Keratinocyte (primary cell): ENCODE measurements at regions not wholly inside any gene's neighbourhood (a gene's known extent, or its start where the extent isn't known, plus 50 kb on each side); places are given as distances from the start of the nearest gene placed in this dataset.

Source experiments
- DNase-seq: peaks from one replicate; pipeline ENCODE4 v3.0.0-alpha.2; 2011; ENCODE audit warnings: low read depth, missing footprints, low spot score
- FAIRE-seq: peaks from 2 replicates; lab custom pipeline; 2011; peaks lifted over from hg19 to GRCh38; lab: Jason Lieb, UNC
- H2AFZ ChIP-seq: 2 replicates; pipeline ENCODE4 v1.6.0; 2012; ENCODE audit warnings: low read length, control low read depth, inconsistent platforms; ENCODE audit not compliant: control insufficient read depth
- H3K27ac ChIP-seq: 2 replicates; pipeline ENCODE4 v1.5.1; 2011; ENCODE audit warnings: low read length; ENCODE audit not compliant: control insufficient read depth, insufficient read depth
- H3K27me3 ChIP-seq: 3 replicates; pipeline ENCODE4 v1.6.0; 2011; ENCODE audit warnings: low read length; ENCODE audit not compliant: control insufficient read depth, insufficient read depth; ENCODE audit errors: extremely low read depth
- H3K36me3 ChIP-seq, 2 experiments: 2 replicates in 1 of 2; 3 replicates in 1 of 2; pipeline ENCODE4 v1.5.1; 2011; ENCODE audit warnings: low read length in 2 of 2, mild to moderate bottlenecking in 1 of 2; ENCODE audit not compliant: control insufficient read depth in 2 of 2, insufficient read depth in 2 of 2; ENCODE audit errors: extremely low read depth in 1 of 2
- H3K4me1 ChIP-seq: 3 replicates; pipeline ENCODE4 v1.5.1; 2011; ENCODE audit warnings: low read length; ENCODE audit not compliant: control insufficient read depth, insufficient read depth; ENCODE audit errors: extremely low read depth
- H3K4me2 ChIP-seq: 3 replicates; pipeline ENCODE4 v1.6.0; 2011; ENCODE audit warnings: low read depth, low read length; ENCODE audit not compliant: control insufficient read depth, insufficient read depth; ENCODE audit errors: extremely low read depth
- H3K4me3 ChIP-seq, 3 experiments: fragments of 200-600 bp in 1 of 3; sonication (generic) in 1 of 3; 2 replicates in 2 of 3; 3 replicates in 1 of 3; pipeline ENCODE4 v1.5.1; 2011 to 2016; ENCODE audit warnings: low read length in 3 of 3, mild to moderate bottlenecking in 3 of 3, control low read depth in 2 of 3, inconsistent platforms in 1 of 3, low read depth in 1 of 3, mixed read lengths in 1 of 3, mixed run types in 1 of 3, moderate library complexity in 1 of 3; ENCODE audit not compliant: control insufficient read depth in 2 of 3, insufficient read depth in 2 of 3; ENCODE audit errors: extremely low read depth in 1 of 3
- H3K79me2 ChIP-seq: 2 replicates; pipeline ENCODE4 v1.6.0; 2012; ENCODE audit warnings: low read length; ENCODE audit not compliant: control insufficient read depth, insufficient read depth
- H3K9ac ChIP-seq: 3 replicates; pipeline ENCODE4 v1.6.0; 2011; ENCODE audit warnings: low read length; ENCODE audit not compliant: control insufficient read depth, insufficient read depth; ENCODE audit errors: extremely low read depth
- H3K9me1 ChIP-seq: 3 replicates; pipeline ENCODE4 v1.6.0; 2011; ENCODE audit warnings: low read length; ENCODE audit not compliant: control insufficient read depth, insufficient read depth; ENCODE audit errors: extremely low read depth
- H3K9me3 ChIP-seq: 2 replicates; pipeline ENCODE4 v1.5.1; 2012; ENCODE audit warnings: low read depth, low read length; ENCODE audit not compliant: control insufficient read depth
- H4K20me1 ChIP-seq: 3 replicates; pipeline ENCODE4 v1.6.0; 2011; ENCODE audit warnings: low read length; ENCODE audit not compliant: control insufficient read depth, insufficient read depth; ENCODE audit errors: extremely low read depth
- EZH2 ChIP-seq: IDR thresholded peaks from one replicate; pipeline ENCODE4 v1.6.1; 2012; ENCODE audit warnings: inconsistent platforms, mild to moderate bottlenecking, low read length, moderate library complexity
- dilution Hi-C: fragments of 300-500 bp; cut with MboI; formaldehyde crosslinking; loops from one replicate; pipeline ENCODE4 v1.7.0; 2020; ENCODE audit warnings: low sequenced_read_pairs; ENCODE audit not compliant: extremely low pct_ligation_motif_present
- TF ChIP-seq, protein P1 (sequence below), 3 experiments: IDR thresholded peaks in 1 of 3; conservative IDR thresholded peaks in 1 of 3; optimal IDR thresholded peaks in 1 of 3; 2 replicates in 2 of 3; 3 replicates in 1 of 3; pipeline versions ENCODE3 to v1.5.1; 2011; ENCODE audit warnings: low read length in 3 of 3, mild to moderate bottlenecking in 3 of 3, moderate library complexity in 2 of 3, control low read depth in 1 of 3, inconsistent platforms in 1 of 3; ENCODE audit not compliant: insufficient read depth in 2 of 3; ENCODE audit errors: extremely low read depth in 1 of 3

DNA sequence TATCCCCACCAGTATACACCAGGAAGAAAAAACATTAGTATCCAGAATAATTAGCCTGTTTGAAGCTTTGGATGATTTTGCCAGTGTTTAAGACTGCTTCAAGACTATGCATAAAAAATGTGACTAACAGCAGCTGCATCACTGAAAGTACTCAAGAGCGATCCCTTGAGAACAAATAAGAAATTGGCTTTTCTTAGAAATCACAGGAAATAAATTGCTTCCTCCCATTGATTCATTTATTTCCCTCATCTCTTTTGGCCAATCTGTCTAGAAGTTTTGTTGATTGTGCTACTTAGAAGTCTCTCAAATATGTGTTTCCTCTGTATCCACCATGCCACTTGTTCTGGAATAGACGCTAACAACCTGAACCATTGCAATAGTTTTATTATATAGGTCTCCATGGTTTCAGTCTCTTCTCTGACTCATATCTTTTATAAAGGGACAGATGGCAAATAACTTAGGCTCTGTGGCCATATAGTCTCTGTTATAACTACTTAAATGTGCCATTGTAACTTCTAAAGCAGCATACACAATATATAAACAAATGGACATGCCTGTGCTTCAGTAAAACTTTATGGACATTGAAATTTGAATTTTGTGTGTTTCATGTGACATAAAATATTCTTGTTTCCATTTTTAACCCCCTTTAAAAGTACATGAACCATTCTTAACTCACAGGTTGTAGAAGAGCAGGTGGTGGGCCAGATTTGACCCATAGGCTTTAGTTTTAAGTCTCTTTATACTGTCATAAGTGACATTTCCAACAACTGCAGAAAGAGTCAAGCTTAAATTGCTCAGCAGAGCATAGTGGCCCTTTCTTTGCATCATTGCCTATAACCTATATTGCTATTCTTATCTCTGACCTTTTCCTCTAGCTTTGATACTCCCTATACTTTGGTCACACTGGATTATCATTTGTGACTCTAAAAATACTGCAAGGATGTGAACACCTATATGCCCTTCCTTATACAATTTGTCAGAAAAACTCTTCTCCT, 123.9 kb downstream of the MC4R start:
- Histone ChIP-seq H3K4me2 (no peak overlapping the region), H3K79me2 (no peaks in the 10 kb centered on the region), H4K20me1 (no peaks in the 10 kb centered on the region), H3K36me3 (no peaks in the 10 kb centered on the region), H3K9me3 (no peaks in the 10 kb centered on the region), H2AFZ (no peak overlapping the region), H3K9ac (no peak overlapping the region), H3K27ac (no peak overlapping the region), H3K27me3 (no peaks in the 10 kb centered on the region), H3K9me1 (no peaks in the 10 kb centered on the region), H3K4me1 (no peaks in the 10 kb centered on the region), H3K4me3 (no peak overlapping the region)
- dilution Hi-C loops = no loop called here
- TF ChIP-seq, protein P1, sequence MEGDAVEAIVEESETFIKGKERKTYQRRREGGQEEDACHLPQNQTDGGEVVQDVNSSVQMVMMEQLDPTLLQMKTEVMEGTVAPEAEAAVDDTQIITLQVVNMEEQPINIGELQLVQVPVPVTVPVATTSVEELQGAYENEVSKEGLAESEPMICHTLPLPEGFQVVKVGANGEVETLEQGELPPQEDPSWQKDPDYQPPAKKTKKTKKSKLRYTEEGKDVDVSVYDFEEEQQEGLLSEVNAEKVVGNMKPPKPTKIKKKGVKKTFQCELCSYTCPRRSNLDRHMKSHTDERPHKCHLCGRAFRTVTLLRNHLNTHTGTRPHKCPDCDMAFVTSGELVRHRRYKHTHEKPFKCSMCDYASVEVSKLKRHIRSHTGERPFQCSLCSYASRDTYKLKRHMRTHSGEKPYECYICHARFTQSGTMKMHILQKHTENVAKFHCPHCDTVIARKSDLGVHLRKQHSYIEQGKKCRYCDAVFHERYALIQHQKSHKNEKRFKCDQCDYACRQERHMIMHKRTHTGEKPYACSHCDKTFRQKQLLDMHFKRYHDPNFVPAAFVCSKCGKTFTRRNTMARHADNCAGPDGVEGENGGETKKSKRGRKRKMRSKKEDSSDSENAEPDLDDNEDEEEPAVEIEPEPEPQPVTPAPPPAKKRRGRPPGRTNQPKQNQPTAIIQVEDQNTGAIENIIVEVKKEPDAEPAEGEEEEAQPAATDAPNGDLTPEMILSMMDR (optimal IDR thresholded peaks at IDR 0.05 in 1 of 3, IDR thresholded peaks at IDR 0.05 in 1 of 3, conservative IDR thresholded peaks at IDR 0.05 in 1 of 3; ENCODE audit: extremely low read depth in 1 of 3, insufficient read depth in 2 of 3, low read length in 3 of 3) = no peak
- DNase-seq = no peak
- FAIRE-seq = no peak

DNA sequence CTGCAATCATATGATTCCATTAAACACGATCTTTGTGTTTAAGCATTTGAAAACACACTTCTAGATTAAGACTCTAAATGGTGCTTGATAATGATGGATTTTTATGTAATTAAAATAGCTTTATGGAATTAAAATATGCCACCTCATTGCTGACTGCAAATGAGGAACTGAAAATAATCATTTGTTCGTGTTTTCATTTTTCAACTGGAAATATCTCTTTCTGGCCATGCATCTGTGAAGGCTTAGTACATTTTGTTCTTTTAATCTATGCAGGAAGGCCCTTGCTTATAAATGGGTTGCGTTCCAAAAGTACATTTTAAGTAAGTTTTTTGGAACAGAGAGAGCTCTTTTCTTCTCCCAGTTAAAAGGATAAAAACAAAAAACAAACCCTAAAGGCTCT, 125.5 kb downstream of the MC4R start:
- no peaks in the 10 kb centered on the region for H3K79me2 ChIP-seq
- FAIRE-seq = no peak
- TF ChIP-seq, protein P1 (optimal IDR thresholded peaks at IDR 0.05 in 1 of 3, IDR thresholded peaks at IDR 0.05 in 1 of 3, conservative IDR thresholded peaks at IDR 0.05 in 1 of 3; ENCODE audit: extremely low read depth in 1 of 3, insufficient read depth in 2 of 3, low read length in 3 of 3) = no peak
- no peak for TF ChIP-seq EZH2

More for the DNA sequence above, 125.5 kb downstream of the MC4R start:
- Histone ChIP-seq H3K9me3 (no peaks in the 10 kb centered on the region), H3K4me3 (no peak overlapping the region), H3K36me3 (no peaks in the 10 kb centered on the region), H3K4me1 (no peaks in the 10 kb centered on the region), H3K9me1 (no peaks in the 10 kb centered on the region), H4K20me1 (no peaks in the 10 kb centered on the region), H3K9ac (no peak overlapping the region), H3K4me2 (no peak overlapping the region), H3K27me3 (no peaks in the 10 kb centered on the region), H3K27ac (no peak overlapping the region), H2AFZ (no peak overlapping the region)
- dilution Hi-C loops = no loop called here
- no peak for DNase-seq
